Suprapubic skin (tissue), 4 donors: ENCODE measurements at regions not wholly inside any gene's neighbourhood (a gene's known extent, or its start where the extent isn't known, plus 50 kb on each side); places are given as distances from the start of the nearest gene placed in this dataset.

Experiments
- DNase-seq, 2 donors: peaks; one replicate each; pipeline ENCODE4 v3.0.0-alpha.2; 2019; ENCODE audit warnings: low spot score in 2 of 2
- H3K27ac ChIP-seq: fragments of 200-600 bp; sonication (generic); one replicate; pipeline ENCODE4 v1.5.1; 2019
- H3K27me3 ChIP-seq: fragments of 200-600 bp; sonication (generic); one replicate; pipeline ENCODE4 v1.5.1; 2019
- H3K36me3 ChIP-seq: fragments of 200-600 bp; sonication (generic); one replicate; pipeline ENCODE4 v1.5.1; 2019
- H3K4me1 ChIP-seq: fragments of 200-600 bp; sonication (generic); one replicate; pipeline ENCODE4 v1.5.1; 2019
- H3K4me3 ChIP-seq: fragments of 200-600 bp; sonication (generic); one replicate; pipeline ENCODE4 v1.5.1; 2019; ENCODE audit warnings: mild to moderate bottlenecking
- H3K9me3 ChIP-seq: fragments of 200-600 bp; sonication (generic); one replicate; pipeline ENCODE4 v1.5.1; 2019
- EP300 ChIP-seq: sonication (generic); formaldehyde crosslinking; IDR thresholded peaks from one replicate; pipeline ENCODE4 v1.6.1; 2017; ENCODE audit warnings: antibody characterized with exemption
- POLR2A ChIP-seq, 2 donors: fragments of 450-650 bp; IDR thresholded peaks; one replicate each; pipeline ENCODE4 v1.6.1; 2017; ENCODE audit warnings: antibody characterized with exemption in 2 of 2, mild to moderate bottlenecking in 2 of 2, moderate library complexity in 2 of 2
- POLR2AphosphoS5 ChIP-seq, 3 donors: sonication (generic); formaldehyde crosslinking; IDR thresholded peaks; one replicate each; pipeline ENCODE4 v1.6.1; 2017; ENCODE audit warnings: antibody characterized with exemption in 3 of 3
- WGBS: methylation state at CpG from one replicate; pipeline ENCODE4 v1.1.5; 2018; 5-methylcytosine and 5-hydroxymethylcytosine counted together
- TF ChIP-seq, protein P1 (sequence below), 2 donors: fragments of 200-600 bp in 1 of 2; fragments of 450-650 bp in 1 of 2; sonication (generic) in 1 of 2; IDR thresholded peaks; one replicate each; pipeline ENCODE4 v1.5.1; 2016 to 2019; ENCODE audit warnings: antibody characterized with exemption in 2 of 2, mild to moderate bottlenecking in 1 of 2, moderate library complexity in 1 of 2

DNA sequence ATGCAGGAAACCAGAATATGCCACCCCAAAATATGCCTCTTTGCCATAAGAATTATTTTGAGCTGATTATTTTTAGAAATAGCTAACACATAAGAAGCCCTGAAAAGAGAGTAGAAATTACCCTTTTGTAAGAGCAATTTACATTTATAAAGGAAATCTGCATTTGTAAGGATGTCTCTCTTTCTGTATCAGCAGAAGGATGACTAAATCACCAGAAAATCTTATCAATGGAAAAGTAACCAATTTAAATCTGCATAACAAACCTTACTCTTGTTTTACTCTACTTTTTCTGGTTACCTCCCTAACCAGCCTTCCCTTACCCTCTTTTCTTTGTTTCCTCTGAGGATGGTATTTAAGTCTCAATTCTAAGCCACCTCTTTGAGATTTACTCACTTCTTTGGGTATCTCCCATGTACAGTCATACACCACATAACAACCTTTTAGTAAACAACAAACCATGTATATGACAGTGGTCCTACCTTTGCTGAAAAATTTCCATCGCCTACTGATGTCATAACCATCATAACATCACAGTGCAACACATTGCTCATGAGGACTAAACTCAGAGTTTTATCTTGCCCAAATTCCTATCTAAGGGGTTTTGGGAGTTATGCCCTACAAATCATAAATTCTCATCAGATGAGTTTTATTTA is 126.6 kb upstream of the PLPPR4 start:
- no peaks in the 10 kb centered on the region for H3K27me3 ChIP-seq
- no peak overlapping the region for H3K4me3 ChIP-seq
- TF ChIP-seq, protein P1, sequence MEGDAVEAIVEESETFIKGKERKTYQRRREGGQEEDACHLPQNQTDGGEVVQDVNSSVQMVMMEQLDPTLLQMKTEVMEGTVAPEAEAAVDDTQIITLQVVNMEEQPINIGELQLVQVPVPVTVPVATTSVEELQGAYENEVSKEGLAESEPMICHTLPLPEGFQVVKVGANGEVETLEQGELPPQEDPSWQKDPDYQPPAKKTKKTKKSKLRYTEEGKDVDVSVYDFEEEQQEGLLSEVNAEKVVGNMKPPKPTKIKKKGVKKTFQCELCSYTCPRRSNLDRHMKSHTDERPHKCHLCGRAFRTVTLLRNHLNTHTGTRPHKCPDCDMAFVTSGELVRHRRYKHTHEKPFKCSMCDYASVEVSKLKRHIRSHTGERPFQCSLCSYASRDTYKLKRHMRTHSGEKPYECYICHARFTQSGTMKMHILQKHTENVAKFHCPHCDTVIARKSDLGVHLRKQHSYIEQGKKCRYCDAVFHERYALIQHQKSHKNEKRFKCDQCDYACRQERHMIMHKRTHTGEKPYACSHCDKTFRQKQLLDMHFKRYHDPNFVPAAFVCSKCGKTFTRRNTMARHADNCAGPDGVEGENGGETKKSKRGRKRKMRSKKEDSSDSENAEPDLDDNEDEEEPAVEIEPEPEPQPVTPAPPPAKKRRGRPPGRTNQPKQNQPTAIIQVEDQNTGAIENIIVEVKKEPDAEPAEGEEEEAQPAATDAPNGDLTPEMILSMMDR (IDR thresholded peaks at IDR 0.05) = no peak
- no peak for TF ChIP-seq POLR2A (IDR thresholded peaks at IDR 0.05)
- TF ChIP-seq POLR2AphosphoS5 (IDR thresholded peaks at IDR 0.05) = no peak
- TF ChIP-seq EP300 = no peak
- no peaks in the 10 kb centered on the region for H3K9me3 ChIP-seq
- H3K27ac ChIP-seq = no peak overlapping the region
- DNase-seq = no peak
- H3K4me1 ChIP-seq = no peaks in the 10 kb centered on the region
- WGBS = 96% methylated on average over 1 of the region's 1 CpG
- no peaks in the 10 kb centered on the region for H3K36me3 ChIP-seq

DNA sequence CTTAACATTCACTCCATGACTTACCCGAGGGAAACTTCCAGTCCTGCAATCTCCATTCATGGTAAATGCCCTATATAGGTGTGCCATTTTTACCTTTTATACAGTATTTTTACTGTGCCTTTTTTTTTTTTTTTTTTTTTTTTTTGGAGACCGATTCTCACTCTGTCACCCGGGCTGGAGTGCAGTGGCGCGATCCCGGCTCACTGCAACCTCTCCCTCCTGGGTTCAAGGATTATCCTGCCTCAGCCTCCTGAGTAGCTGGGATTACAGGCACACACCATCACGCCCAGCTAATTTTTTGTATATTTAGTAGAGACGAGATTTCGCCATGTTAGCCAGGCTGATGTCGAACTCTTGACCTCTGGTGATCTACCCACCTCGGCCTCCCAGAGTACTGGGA is 124.4 kb upstream of the PLPPR4 start:
- DNase-seq = no peak
- TF ChIP-seq, protein P1 (IDR thresholded peaks at IDR 0.05) = no peak
- TF ChIP-seq EP300 (no peak), POLR2A (IDR thresholded peaks at IDR 0.05) (no peak), POLR2AphosphoS5 (IDR thresholded peaks at IDR 0.05) (no peak)
- WGBS = 87% methylated on average over 11 of the region's 11 CpGs

GRCh38 chr1:99146129-99146848 is 118.0 kb upstream of the PLPPR4 start:
- WGBS = 70% methylated on average over 3 of the region's 15 CpGs
- no peaks in the 10 kb centered on the region for H3K4me1 ChIP-seq

More for the DNA sequence above, 124.4 kb upstream of the PLPPR4 start:
- H3K27me3 ChIP-seq = no peaks in the 10 kb centered on the region
- no peaks in the 10 kb centered on the region for H3K4me1 ChIP-seq
- H3K4me3 ChIP-seq = no peak overlapping the region
- H3K27ac ChIP-seq = no peak overlapping the region
- no peaks in the 10 kb centered on the region for H3K36me3 ChIP-seq
- H3K9me3 ChIP-seq = no peaks in the 10 kb centered on the region

DNA sequence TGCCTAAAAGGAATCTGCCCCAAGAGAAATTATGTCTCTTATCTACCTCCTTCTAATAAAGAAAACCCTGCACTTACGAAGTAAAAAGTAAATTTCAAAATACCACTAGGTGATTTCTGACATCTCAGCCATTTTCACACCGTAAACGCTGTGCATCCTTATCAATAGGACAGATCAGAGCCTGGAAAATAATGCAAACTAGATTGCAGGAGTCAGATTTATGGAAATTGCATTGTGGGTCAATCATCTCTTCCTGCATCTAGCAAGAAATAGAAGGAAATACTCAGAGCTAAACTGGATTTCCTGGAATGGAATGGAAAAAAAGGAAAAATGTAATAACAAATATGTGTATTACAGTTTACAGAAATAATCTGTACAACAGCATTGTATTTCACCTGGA is 114.3 kb upstream of the PLPPR4 start:
- H3K27me3 ChIP-seq = no peaks in the 10 kb centered on the region
- TF ChIP-seq EP300 (no peak), POLR2AphosphoS5 (IDR thresholded peaks at IDR 0.05) (no peak), POLR2A (IDR thresholded peaks at IDR 0.05) (no peak)
- TF ChIP-seq, protein P1 (IDR thresholded peaks at IDR 0.05) = no peak
- no peaks in the 10 kb centered on the region for H3K4me1 ChIP-seq
- no peak overlapping the region for H3K4me3 ChIP-seq
- no peak for DNase-seq
- H3K36me3 ChIP-seq = no peaks in the 10 kb centered on the region
- no peaks in the 10 kb centered on the region for H3K9me3 ChIP-seq
- no peak overlapping the region for H3K27ac ChIP-seq
- WGBS = 55% methylated on average over 3 of the region's 3 CpGs

More at GRCh38 chr1:99146129-99146848, 118.0 kb upstream of the PLPPR4 start:
- H3K27me3 ChIP-seq = no peaks in the 10 kb centered on the region
- TF ChIP-seq, protein P1 (IDR thresholded peaks at IDR 0.05) = no peak
- TF ChIP-seq EP300 (no peak), POLR2A (IDR thresholded peaks at IDR 0.05) (no peak), POLR2AphosphoS5 (IDR thresholded peaks at IDR 0.05) (no peak)
- no peak overlapping the region for H3K4me3 ChIP-seq
- H3K36me3 ChIP-seq = no peaks in the 10 kb centered on the region
- DNase-seq = no peak
- H3K9me3 ChIP-seq = no peaks in the 10 kb centered on the region
- no peak overlapping the region for H3K27ac ChIP-seq

DNA sequence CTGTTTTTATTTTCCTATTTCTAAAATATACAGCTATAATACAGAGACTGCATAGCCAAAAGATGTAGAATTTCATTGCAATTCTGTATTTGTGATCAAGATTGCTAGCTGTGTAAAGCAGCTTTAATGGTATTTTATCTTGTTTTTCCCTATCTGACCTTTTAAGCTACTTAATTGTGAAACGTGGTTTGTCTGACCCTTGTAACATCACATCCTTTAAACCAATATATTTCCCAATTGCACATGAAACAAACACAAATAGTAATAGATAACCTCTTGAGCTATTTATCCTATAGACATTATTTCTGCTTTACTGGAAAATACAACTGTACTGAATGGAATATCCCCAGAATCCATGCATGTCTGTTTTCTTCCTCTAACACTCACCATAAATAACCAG is 112.2 kb upstream of the PLPPR4 start:
- no peak overlapping the region for H3K27ac ChIP-seq
- H3K36me3 ChIP-seq = no peaks in the 10 kb centered on the region
- no peaks in the 10 kb centered on the region for H3K4me1 ChIP-seq
- H3K27me3 ChIP-seq = no peaks in the 10 kb centered on the region
- 45% methylated on average over 1 of the region's 1 CpG for WGBS
- no peak for TF ChIP-seq POLR2AphosphoS5 (IDR thresholded peaks at IDR 0.05)
- TF ChIP-seq, protein P1 (IDR thresholded peaks at IDR 0.05) = no peak
- TF ChIP-seq EP300 = no peak
- H3K4me3 ChIP-seq = no peak overlapping the region
- no peak for DNase-seq
- no peaks in the 10 kb centered on the region for H3K9me3 ChIP-seq
